Prostate gland (tissue), 2 donors: ENCODE measurements at regions not wholly inside any gene's neighbourhood (a gene's known extent, or its start where the extent isn't known, plus 50 kb on each side); places are given as distances from the start of the nearest gene placed in this dataset.

Source experiments
- DNase-seq: peaks from one replicate; pipeline ENCODE4 v3.0.0-alpha.2; 2019; ENCODE audit warnings: low spot score
- H3K27ac ChIP-seq, 2 donors: fragments of 200-600 bp; sonication (generic); 2 replicates each; pipeline ENCODE4 v1.5.1; 2017 to 2019
- H3K27me3 ChIP-seq: fragments of 200-600 bp; sonication (generic); replicated peaks from 2 replicates; pipeline ENCODE4 v1.5.1; 2019; ENCODE audit not compliant: insufficient read depth
- H3K36me3 ChIP-seq, 2 donors: fragments of 200-600 bp; sonication (generic); 1 replicate in 1 of 2; 2 replicates in 1 of 2; pipeline versions ENCODE4 v1.5.1 to v1.8.1; 2017 to 2019
- H3K4me1 ChIP-seq: fragments of 200-600 bp; sonication (generic); replicated peaks from 2 replicates; pipeline ENCODE4 v1.5.1; 2019
- H3K4me3 ChIP-seq, 2 donors: fragments of 200-600 bp; sonication (generic); 2 replicates each; pipeline ENCODE4 v1.5.1; 2017 to 2019
- H3K9me3 ChIP-seq: fragments of 200-600 bp; sonication (generic); 2 replicates; pipeline ENCODE4 v1.5.1; 2017
- CTCF ChIP-seq, 4 experiments: fragments of 200-600 bp in 2 of 4; fragments of 450-650 bp in 2 of 4; sonication (generic) in 2 of 4; IDR thresholded peaks; 1 replicate in 3 of 4; 2 replicates in 1 of 4; pipeline ENCODE4 v1.5.1; 2016 to 2019; ENCODE audit warnings: antibody characterized with exemption in 4 of 4, mild to moderate bottlenecking in 2 of 4, moderate library complexity in 2 of 4
- POLR2A ChIP-seq: fragments of 450-650 bp; IDR thresholded peaks from one replicate; pipeline ENCODE4 v1.6.1; 2016; ENCODE audit warnings: antibody characterized with exemption, mild to moderate bottlenecking
- POLR2AphosphoS5 ChIP-seq: sonication (generic); formaldehyde crosslinking; IDR thresholded peaks from one replicate; pipeline ENCODE4 v1.6.1; 2017; ENCODE audit warnings: antibody characterized with exemption
- WGBS: methylation state at CpG from one replicate; pipeline ENCODE4 v1.1.5; 2018; 5-methylcytosine and 5-hydroxymethylcytosine counted together
- intact Hi-C: fragments of 100-400 bp; cut with DNase I; formaldehyde crosslinking; loops from one replicate; pipeline ENCODE4 v1.14.2; 2022

GRCh38 chr1:170857955-170858354 lies 77.4 kb upstream of the MROH9 start:
- Histone ChIP-seq H3K4me3 (no peak overlapping the region), H3K4me1 (no peaks in the 10 kb centered on the region), H3K36me3 (no peaks in the 10 kb centered on the region), H3K9me3 (no peaks in the 10 kb centered on the region), H3K27me3 (no peaks in the 10 kb centered on the region), H3K27ac (no peak overlapping the region)
- DNase-seq: no peak
- TF ChIP-seq POLR2A (no peak), CTCF (IDR thresholded peaks at IDR 0.05) (no peak), POLR2AphosphoS5 (no peak)
- intact Hi-C loops: no loop called here

GRCh38 chr1:170863621-170864020 lies 71.7 kb upstream of the MROH9 start:
- 84% methylated on average over 1 of the region's 1 CpG for WGBS
- TF ChIP-seq CTCF (IDR thresholded peaks at IDR 0.05) (no peak), POLR2A (no peak), POLR2AphosphoS5 (no peak)

DNA sequence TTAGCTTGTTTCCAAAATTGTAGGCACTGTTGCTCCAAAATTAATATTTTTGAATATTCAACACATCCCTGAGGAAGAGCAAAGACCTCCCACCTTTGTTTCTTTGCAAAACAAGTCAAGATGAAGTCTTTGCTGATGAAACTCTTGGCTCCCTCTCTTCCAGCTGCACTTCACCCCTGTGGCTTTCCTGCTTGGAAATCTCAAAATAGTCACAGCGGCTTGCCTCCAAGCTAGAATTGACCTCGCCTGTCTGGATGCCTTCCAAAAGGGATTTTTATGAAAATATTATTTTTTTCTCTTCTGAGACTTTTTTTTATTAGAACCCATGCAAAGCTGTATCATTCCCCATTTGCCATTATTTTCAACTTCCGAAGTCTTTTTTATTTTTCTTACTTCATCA lies 71.1 kb upstream of the MROH9 start:
- no peak for DNase-seq
- 77% methylated on average over 3 of the region's 3 CpGs for WGBS

More at GRCh38 chr1:170863621-170864020, 71.7 kb upstream of the MROH9 start:
- intact Hi-C loops: no loop called here
- Histone ChIP-seq H3K27ac (no peak overlapping the region), H3K9me3 (no peaks in the 10 kb centered on the region), H3K27me3 (no peaks in the 10 kb centered on the region), H3K36me3 (no peaks in the 10 kb centered on the region), H3K4me3 (no peak overlapping the region), H3K4me1 (no peaks in the 10 kb centered on the region)
- DNase-seq: no peak

DNA sequence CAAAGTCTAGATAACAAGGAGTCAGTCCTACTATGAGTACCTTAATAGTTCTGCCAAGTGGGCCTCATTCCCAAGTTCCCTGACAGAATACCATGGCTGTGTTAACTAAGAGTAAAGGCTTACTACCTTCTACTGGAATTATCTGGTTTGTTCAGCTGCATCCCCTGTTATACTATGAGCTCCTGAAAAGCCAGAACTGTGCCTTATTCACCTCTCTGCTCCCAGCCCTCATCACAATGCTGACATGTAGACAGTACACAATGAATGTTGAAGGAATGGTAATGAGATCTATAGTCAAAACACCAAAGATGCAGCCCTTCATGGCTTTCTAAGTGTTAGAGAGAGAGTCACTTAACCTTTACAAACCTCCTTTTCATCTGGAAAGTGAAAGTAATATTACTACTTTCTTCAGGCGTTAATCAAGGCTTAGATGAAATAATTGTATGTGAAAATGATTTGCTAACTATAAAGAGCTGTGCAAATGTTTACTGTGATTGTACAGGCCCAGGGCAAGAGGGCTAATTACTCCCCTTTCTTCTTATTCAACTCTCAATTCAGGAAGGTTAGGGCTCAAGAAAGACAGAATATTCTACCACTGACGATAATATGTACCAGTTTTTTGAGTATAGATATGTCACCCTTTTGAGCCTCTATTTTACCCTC lies 70.3 kb upstream of the MROH9 start:
- Histone ChIP-seq H3K4me1 (no peaks in the 10 kb centered on the region), H3K9me3 (no peaks in the 10 kb centered on the region), H3K27me3 (no peaks in the 10 kb centered on the region), H3K36me3 (no peaks in the 10 kb centered on the region), H3K27ac (no peak overlapping the region), H3K4me3 (no peak overlapping the region)
- 61% methylated on average over 2 of the region's 2 CpGs for WGBS
- DNase-seq: no peak
- TF ChIP-seq CTCF (IDR thresholded peaks at IDR 0.05) (no peak), POLR2AphosphoS5 (no peak), POLR2A (no peak)
- intact Hi-C loops: no loop called here

More for the DNA sequence above, 71.1 kb upstream of the MROH9 start:
- no peak for TF ChIP-seq POLR2AphosphoS5
- TF ChIP-seq CTCF (IDR thresholded peaks at IDR 0.05): no peak
- TF ChIP-seq POLR2A: no peak
- H3K4me1 ChIP-seq: no peaks in the 10 kb centered on the region
- H3K4me3 ChIP-seq: no peak overlapping the region
- intact Hi-C loops: no loop called here
- H3K27me3 ChIP-seq: no peaks in the 10 kb centered on the region
- H3K9me3 ChIP-seq: no peaks in the 10 kb centered on the region
- H3K36me3 ChIP-seq: no peaks in the 10 kb centered on the region
- no peak overlapping the region for H3K27ac ChIP-seq

DNA sequence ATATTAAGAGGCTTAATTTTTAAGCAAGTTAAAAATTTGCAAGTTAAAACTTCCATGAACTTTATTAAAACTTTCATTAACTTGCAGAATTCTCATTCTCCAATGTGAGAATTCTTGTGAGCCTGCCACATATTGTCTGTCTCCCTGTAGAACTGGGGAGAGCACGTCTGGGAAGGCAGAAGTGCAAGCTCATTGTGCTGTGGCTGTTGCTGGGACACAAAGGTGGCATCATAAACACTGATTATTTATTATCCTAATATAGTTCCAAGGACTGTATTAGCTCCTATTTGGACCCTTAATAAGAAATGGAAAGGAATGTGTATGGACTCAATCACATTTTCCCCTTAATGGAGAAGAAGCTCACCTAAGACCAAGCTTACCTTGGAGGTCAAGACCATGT lies 68.7 kb upstream of the MROH9 start:
- H3K27ac ChIP-seq: no peak overlapping the region
- no peaks in the 10 kb centered on the region for H3K4me1 ChIP-seq
- no peak for DNase-seq
- H3K36me3 ChIP-seq: no peaks in the 10 kb centered on the region
- WGBS: 52% methylated on average over 1 of the region's 1 CpG
- no peak for TF ChIP-seq POLR2AphosphoS5
- TF ChIP-seq CTCF (IDR thresholded peaks at IDR 0.05): no peak
- TF ChIP-seq POLR2A: no peak
- H3K9me3 ChIP-seq: no peaks in the 10 kb centered on the region
- no peak overlapping the region for H3K4me3 ChIP-seq
- intact Hi-C loops: no loop called here
- H3K27me3 ChIP-seq: no peaks in the 10 kb centered on the region
